ENCODE measurements at regions not wholly inside any gene's neighbourhood (a gene's known extent, or its start where the extent isn't known, plus 50 kb on each side); places are given as distances from the start of the nearest gene placed in this dataset.
"Not testable (repeated sequence)": the region's sequence is repeated elsewhere in the genome, so short reads cannot be mapped to it uniquely, and the experiment has no call there.

- DNase-seq: no peak
Observed at GRCh38 chr16:79844603-79845002, 244.1 kb upstream of the MAF start.

GRCh38 chr16:79843631-79844043, 243.1 kb upstream of the MAF start:
- no peak for DNase-seq

GRCh38 chr16:79843145-79843544, 242.6 kb upstream of the MAF start:
- no peak for DNase-seq

- DNase-seq: no peak
Observed at GRCh38 chr16:79842197-79842596, 241.7 kb upstream of the MAF start.

DNA sequence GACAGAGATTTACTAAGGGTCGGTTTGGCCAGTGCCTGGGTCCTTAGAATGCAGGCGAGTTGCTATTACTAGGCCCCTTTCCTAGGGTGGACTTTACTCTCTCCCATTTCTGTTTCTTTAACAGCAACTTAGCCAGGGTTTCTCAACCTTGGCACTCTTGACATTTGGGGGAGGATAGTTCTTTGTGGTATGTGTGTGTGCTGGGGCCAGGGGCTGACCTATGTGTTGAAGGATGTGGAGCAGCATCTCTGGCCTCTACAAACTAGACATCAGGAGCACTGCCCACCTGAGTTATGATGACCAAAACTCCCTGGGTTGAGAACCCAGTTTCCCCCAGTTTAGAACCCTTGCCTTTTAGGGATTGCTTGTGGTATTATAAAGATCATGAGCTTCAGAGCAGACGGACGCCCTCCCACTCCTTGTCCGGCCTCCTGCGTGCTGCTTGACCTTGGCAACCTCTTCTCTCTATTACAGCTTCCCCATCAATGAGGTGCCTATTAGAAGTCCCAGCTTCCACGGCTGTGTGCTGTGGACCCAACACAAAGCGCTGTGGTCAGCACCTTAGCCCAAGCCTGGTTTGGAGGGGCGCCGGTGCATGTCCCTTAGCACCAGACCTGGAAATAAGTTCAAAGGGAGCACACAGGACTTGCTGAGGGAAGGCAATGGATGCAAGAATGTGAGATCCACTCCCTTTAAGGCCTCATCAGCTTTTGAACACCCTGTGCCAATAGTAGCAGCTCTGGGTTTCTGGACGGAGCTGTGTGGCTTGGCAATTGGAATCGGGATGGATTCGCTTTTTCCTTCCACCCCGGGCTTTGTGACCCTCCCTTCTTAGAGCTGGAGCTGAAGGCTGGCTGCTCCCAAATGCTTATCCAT, 239.2 kb upstream of the MAF start:
- no peak for DNase-seq

- DNase-seq: no peak
Observed at GRCh38 chr16:79838496-79839259, 238.1 kb upstream of the MAF start.

DNA sequence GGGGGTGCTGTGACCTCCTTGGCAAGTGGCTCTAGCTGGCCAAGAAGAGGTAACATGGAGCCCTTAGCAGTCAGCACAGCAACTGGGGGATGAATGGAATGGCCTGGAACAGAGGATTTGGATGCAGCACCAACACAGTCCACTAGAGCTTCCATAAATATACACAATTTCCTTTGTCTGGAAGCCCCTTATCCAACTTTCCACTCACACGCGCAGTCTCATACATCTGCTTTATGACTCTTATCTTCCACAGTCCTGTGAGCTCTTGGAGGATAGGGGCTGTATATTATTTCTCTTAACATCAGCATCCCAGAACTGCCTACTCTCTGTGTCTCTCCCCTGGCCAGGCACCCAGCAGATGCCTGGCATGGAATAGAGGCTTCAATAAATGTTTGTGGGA, 235.6 kb upstream of the MAF start:
- no peak for DNase-seq

DNA sequence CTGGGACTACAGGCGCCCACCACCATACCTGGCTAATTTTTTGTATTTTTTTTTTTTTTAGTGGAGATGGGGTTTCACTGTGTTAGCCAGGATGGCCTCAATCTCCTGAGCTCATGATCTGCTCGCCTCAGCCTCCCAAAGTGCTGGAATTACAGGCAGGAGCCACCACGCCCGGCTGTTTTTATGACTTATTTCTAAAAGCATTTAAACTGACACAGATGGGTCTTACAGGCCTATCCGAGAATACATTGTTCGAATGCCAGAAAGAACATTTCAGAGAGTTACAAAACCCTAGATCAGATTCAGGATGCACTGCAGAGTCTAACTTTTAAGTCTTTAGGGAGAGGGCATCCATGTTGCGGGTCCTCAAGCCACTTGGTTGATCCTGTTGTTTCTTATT, 234.7 kb upstream of the MAF start:
- no peak for DNase-seq

- no peak for DNase-seq
Observed at GRCh38 chr16:79834720-79835119, 234.2 kb upstream of the MAF start.

- DNase-seq: not testable (repeated sequence)
Observed at GRCh38 chr16:79834003-79834402, 233.5 kb upstream of the MAF start.

- no peak for DNase-seq
Observed at GRCh38 chr16:79833559-79833958, 233.0 kb upstream of the MAF start.

GRCh38 chr16:79826732-79827475, 226.4 kb upstream of the MAF start:
- DNase-seq: no peak

- DNase-seq: no peak
Observed at GRCh38 chr16:79825002-79825401, 224.5 kb upstream of the MAF start.

- DNase-seq: no peak
Observed at GRCh38 chr16:79823639-79824038, 223.1 kb upstream of the MAF start.

GRCh38 chr16:79821911-79822310, 221.4 kb upstream of the MAF start:
- no peak for DNase-seq

DNA sequence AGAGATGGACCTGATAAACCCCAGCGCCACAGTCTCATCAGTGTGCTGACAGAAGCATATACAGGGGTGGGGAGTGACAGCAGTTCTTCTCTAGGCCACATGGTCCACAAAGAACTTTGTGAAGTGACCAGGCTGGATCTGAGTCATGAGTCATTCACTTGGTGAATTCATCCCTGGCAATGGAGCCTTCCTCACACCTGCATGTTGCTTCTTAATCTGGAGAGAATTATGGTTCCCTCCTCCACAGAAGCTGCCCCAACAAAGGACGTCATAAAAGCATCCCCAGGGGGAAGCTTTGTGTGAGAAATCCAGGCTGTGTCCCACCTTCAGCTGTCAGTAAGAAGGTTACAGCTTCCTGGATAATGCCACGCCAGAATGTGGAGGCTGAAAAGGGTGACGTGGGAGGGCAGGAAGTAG, 215.6 kb upstream of the MAF start:
- DNase-seq: no peak

GRCh38 chr16:79815049-79815448, 214.5 kb upstream of the MAF start:
- DNase-seq: no peak

DNA sequence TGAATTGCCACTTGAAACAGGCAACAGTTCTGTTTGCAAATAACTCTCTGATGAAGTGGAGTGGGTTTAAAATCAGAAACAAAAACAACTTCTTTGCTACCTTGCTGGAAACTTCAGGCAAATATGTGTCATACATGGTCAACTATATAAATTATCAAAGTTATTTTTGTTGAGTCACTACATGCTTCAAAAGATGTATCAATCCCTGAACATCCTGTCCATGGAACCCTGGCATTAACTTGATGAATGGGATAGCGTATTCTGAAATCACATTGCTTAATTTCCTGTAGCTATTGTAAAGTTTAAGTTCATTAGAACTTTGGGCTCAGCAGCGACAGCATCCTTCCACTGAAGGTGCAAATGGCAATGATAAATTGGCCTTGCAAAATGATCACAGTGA, 213.6 kb upstream of the MAF start:
- DNase-seq: no peak

DNA sequence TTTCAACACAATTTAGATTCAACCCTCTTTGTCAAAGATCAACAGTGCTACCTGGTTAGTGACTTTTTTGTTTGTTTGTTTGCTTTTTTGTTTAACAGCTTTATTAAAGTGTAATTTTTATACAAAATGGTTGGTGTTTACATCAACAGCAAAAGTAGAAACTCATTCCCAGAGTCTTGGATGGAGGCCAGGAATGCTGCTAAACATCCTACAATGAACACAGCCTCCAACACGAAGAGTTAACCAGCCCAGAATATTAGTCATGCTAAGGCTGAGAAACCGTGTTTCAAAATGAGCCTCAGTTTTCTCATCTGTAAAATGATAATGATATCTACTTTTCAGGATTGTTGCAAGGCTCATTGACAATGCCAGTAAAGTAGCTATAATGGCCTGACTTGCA, 211.0 kb upstream of the MAF start:
- no peak for DNase-seq

DNA sequence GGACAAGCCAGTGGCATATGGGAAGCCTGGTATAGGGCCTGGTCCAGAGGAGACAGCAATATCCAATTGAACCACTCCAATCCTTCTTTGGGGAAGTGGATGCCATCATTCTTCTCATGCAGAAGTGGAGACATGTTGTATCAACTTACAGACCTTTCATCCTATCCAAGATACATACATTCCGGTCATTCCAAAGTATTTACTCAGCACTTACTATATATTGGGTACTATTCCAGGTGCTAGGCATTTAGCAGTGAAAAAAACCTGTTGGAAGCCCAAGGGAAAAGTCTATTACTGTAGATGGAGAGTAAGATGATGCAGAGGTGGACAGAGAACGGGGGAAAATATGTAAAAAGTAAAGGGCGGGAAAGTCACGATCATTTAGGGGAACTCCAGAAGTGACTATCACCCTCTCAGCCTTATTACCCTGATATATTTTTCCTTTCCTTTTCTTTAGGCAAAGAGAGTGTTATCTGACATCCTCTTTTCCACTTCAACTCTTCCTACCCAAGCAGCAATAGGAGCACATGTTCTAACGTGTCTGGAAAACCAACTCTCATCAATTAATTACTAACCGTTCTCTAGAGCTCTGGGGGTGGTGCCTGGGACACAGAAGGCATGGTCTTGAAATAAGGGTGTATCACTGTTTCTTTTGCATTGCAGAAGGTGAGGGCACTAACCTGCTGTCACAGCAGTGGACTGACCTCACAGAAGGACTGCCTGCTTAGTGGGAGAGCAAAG, 210.1 kb upstream of the MAF start:
- no peak for DNase-seq

DNA sequence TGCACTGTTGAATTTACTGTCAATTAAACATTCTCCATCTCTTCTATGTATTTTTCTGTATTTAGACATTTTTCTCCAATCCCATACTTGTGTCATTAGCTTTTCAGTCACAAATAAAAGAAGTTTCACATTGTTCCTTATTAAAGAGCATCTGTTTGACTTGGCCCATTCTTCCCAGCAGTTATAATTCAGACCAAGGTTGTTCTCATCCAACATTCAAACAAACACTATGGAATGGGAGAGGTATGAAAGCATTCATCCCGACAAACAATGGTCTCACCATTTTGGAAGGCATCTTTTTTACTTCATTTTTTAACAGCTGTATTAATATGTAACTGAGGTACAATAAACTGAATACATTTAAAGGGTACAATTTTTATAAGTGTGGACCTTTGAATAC, 208.8 kb upstream of the MAF start:
- no peak for DNase-seq

DNA sequence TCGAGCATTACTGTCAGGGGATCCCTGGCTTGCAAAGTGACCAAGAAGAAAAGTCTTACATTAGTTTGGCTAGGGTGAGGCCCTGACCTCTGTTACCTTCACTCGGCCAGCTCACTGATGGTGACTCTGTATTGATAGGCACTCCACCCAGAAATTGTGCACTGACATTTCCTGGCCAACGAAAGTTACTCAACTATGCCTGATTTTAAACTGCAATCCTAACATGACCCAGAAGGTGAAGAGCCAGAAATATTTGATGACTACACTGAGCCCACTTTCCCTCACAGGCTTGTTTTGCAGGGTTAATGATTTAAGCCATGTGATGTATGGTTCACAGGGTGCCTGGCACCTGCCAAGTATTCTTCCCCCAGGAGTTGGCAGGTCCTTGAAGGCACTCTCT, 208.2 kb upstream of the MAF start:
- DNase-seq: no peak

DNA sequence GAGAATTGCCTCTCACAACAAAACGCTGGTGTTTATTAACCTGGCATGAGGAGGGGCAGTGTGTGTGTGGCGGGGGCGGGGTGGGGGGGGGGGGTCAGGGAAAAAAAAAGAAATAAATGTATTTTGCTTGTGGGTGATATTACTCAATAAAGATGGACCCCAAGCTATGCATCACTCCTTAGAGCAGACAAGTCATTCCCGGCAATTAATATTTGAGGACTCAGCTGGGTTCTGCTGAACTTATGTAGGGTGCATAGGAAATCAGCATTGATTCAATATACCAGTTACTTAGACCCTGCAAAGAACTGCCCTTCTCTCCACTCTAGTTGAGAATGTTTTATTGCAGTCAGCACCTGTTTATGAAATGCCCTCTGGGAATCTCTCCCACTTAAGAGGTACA, 206.2 kb upstream of the MAF start:
- no peak for DNase-seq

Data from CD4-positive, alpha-beta T cell treated with Interleukin-10 for 1 hour (primary cell).